SW480 (cell line): ENCODE measurements at regions not wholly inside any gene's neighbourhood (a gene's known extent, or its start where the extent isn't known, plus 50 kb on each side); places are given as distances from the start of the nearest gene placed in this dataset.
"Not testable (repeated sequence)": the region's sequence is repeated elsewhere in the genome, so short reads cannot be mapped to it uniquely, and the experiment has no call there.

Experiments
- DNase-seq: peaks from one replicate; pipeline ENCODE4 v3.0.0-alpha.2; 2016; ENCODE audit warnings: low spot score

GRCh38 chr10:78651287-78651686 lies 417.5 kb upstream of the ZMIZ1 start:
- no peak for DNase-seq

GRCh38 chr10:78653555-78653954 lies 415.2 kb upstream of the ZMIZ1 start:
- no peak for DNase-seq

- no peak for DNase-seq
Observed at GRCh38 chr10:78654047-78654590, 414.6 kb upstream of the ZMIZ1 start.

- no peak for DNase-seq
Observed at GRCh38 chr10:78655979-78656378, 412.8 kb upstream of the ZMIZ1 start.

- DNase-seq, result no peak
Observed at GRCh38 chr10:78656417-78657162, 412.2 kb upstream of the ZMIZ1 start.

GRCh38 chr10:78657163-78657861 lies 411.5 kb upstream of the ZMIZ1 start:
- DNase-seq, result peak; percentile 40

- no peak for DNase-seq
Observed at GRCh38 chr10:78657862-78658165, 411.0 kb upstream of the ZMIZ1 start.

GRCh38 chr10:78658645-78659597 lies 409.8 kb upstream of the ZMIZ1 start:
- DNase-seq, result no peak

- no peak for DNase-seq
Observed at GRCh38 chr10:78659598-78659967, 409.2 kb upstream of the ZMIZ1 start.

GRCh38 chr10:78660446-78661106 lies 408.2 kb upstream of the ZMIZ1 start:
- no peak for DNase-seq

- no peak for DNase-seq
Observed at GRCh38 chr10:78663721-78664120, 405.0 kb upstream of the ZMIZ1 start.

GRCh38 chr10:78664929-78665553 lies 403.7 kb upstream of the ZMIZ1 start:
- DNase-seq, result no peak

- no peak for DNase-seq
Observed at GRCh38 chr10:78672918-78673317, 395.8 kb upstream of the ZMIZ1 start.

- DNase-seq, result not testable (repeated sequence)
Observed at GRCh38 chr10:78681141-78681540, 387.6 kb upstream of the ZMIZ1 start.

GRCh38 chr10:78681986-78682385 lies 386.8 kb upstream of the ZMIZ1 start:
- DNase-seq, result not testable (repeated sequence)

GRCh38 chr10:78684947-78685346 lies 383.8 kb upstream of the ZMIZ1 start:
- no peak for DNase-seq

- DNase-seq, result peak; percentile 16
Observed at GRCh38 chr10:78685466-78686103, 383.2 kb upstream of the ZMIZ1 start.

GRCh38 chr10:78686444-78687060 lies 382.2 kb upstream of the ZMIZ1 start:
- DNase-seq, result no peak

- DNase-seq, result no peak
Observed at GRCh38 chr10:78687626-78688025, 381.1 kb upstream of the ZMIZ1 start.

- no peak for DNase-seq
Observed at GRCh38 chr10:78688230-78688900, 380.4 kb upstream of the ZMIZ1 start.
